ENCODE measurements at regions not wholly inside any gene's neighbourhood (a gene's known extent, or its start where the extent isn't known, plus 50 kb on each side); places are given as distances from the start of the nearest gene placed in this dataset.
A peak's percentile ranks its signal among the peaks of the same experiment; 100 is the strongest.

DNA sequence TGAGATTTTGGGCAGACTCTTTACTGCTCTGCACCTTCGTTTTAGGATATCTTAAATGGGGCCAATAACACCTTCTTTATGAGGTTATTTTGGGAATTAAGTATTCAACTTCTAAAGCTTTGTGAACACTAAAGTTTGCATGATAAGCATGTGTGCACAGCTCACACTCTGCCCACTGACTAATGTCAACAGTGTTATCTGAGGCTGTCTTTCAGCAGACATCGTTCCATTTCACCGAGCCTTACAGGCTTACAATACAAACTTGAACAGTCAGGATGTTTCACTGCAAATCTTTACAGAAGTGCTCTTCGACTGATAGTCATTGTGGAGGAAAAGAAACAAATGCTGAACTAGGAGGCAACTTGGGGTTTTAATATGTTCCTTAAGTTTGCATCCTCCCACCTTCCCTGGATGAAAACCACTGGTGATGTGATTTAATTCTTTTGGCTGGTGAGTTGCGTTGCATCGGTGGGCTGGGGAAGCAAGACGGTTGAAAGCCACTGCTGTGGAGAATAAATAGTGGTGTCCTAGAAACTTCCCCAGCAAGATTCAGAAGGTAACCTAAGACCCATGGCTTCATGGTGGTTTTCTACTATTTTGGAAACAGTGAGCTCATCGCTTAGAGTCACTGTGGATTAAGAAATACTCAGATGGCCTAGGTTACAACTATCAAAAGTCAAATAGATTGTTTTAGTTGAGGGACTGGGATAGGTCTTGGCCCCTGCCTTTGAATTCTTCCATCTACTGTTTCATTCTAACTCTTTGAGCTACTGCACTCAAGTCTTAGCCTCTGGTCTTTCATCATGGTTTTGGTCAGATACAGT, 167.2 kb upstream of the MAP3K7 start:
- Mint-ChIP-seq H3K4me3 (no peak overlapping the region), H3K9me3 (no peaks in the 10 kb centered on the region), H3K27me3 (ENCODE audit: low read depth) (peaks cover 4% of the 10 kb centered on the region), H3K4me1 (peaks cover 27% of the 10 kb centered on the region), H3K27ac (peak overlapping the region; percentile 54 to 90 (median 86)), H3K36me3 (ENCODE audit: low read depth) (no peaks in the 10 kb centered on the region)
- no peak for TF ChIP-seq CTCF (IDR thresholded peaks at IDR 0.05; ENCODE audit: unreplicated experiment in 3 of 3)

DNA sequence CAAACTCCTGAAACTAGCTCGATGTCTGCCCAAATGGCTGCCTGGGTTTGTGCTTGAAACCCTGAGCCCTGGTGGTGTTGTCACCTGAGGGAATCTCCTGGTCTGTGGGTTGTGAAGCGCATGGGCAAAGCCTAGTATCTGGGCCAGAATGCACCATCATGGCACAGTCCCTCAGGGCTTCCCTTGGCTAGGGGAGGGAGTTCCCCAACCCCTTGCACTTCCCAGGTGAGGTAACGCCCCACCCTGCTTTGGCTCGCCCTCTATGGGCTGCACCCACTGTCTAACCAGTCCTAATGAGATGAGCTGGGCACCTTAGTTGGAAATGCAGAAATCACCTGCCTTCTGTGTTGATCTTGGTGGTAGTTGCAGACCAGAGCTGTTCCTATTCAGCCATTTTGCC, 152.9 kb upstream of the MAP3K7 start:
- H3K4me1 Mint-ChIP-seq = no peaks in the 10 kb centered on the region
- no peak for TF ChIP-seq CTCF (IDR thresholded peaks at IDR 0.05; ENCODE audit: unreplicated experiment in 3 of 3)
- no peak overlapping the region for H3K27ac Mint-ChIP-seq
- peaks cover under 1% of the 10 kb centered on the region for H3K36me3 Mint-ChIP-seq (ENCODE audit: low read depth)
- H3K4me3 Mint-ChIP-seq = no peak overlapping the region
- H3K9me3 Mint-ChIP-seq = peaks cover 33% of the 10 kb centered on the region
- no peaks in the 10 kb centered on the region for H3K27me3 Mint-ChIP-seq (ENCODE audit: low read depth)

DNA sequence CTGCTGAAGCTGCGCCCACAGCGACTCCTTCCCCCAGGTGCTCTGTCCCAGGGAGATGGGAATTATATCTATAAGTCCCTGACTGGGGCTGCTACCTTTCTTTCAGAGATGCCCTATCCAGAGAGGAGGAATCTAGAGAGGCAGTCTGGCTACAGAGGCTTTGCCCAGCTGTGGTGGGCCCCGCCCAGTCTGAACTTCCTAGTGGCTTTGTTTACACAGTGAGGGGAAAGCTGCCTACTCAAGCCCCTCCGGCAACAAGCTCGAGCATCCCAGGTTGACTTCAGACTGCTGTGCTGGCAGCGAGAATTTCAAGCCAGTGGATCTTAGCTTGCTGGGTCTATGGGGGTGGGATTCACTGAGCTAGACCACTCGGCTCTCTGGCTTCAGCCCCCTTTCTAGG, 152.5 kb upstream of the MAP3K7 start:
- no peak overlapping the region for H3K27ac Mint-ChIP-seq
- no peaks in the 10 kb centered on the region for H3K4me1 Mint-ChIP-seq
- H3K4me3 Mint-ChIP-seq = no peak overlapping the region
- no peaks in the 10 kb centered on the region for H3K27me3 Mint-ChIP-seq (ENCODE audit: low read depth)
- peaks cover 37% of the 10 kb centered on the region for H3K9me3 Mint-ChIP-seq
- peaks cover 5% of the 10 kb centered on the region for H3K36me3 Mint-ChIP-seq (ENCODE audit: low read depth)
- no peak for TF ChIP-seq CTCF (IDR thresholded peaks at IDR 0.05; ENCODE audit: unreplicated experiment in 3 of 3)

GRCh38 chr6:90730151-90730673, 143.3 kb upstream of the MAP3K7 start:
- peaks cover 7% of the 10 kb centered on the region for H3K9me3 Mint-ChIP-seq
- no peak overlapping the region for H3K27ac Mint-ChIP-seq
- H3K4me3 Mint-ChIP-seq = no peak overlapping the region
- no peak for TF ChIP-seq CTCF (IDR thresholded peaks at IDR 0.05; ENCODE audit: unreplicated experiment in 3 of 3)
- peaks cover 14% of the 10 kb centered on the region for H3K4me1 Mint-ChIP-seq
- peaks cover 7% of the 10 kb centered on the region for H3K36me3 Mint-ChIP-seq (ENCODE audit: low read depth)
- no peaks in the 10 kb centered on the region for H3K27me3 Mint-ChIP-seq (ENCODE audit: low read depth)

DNA sequence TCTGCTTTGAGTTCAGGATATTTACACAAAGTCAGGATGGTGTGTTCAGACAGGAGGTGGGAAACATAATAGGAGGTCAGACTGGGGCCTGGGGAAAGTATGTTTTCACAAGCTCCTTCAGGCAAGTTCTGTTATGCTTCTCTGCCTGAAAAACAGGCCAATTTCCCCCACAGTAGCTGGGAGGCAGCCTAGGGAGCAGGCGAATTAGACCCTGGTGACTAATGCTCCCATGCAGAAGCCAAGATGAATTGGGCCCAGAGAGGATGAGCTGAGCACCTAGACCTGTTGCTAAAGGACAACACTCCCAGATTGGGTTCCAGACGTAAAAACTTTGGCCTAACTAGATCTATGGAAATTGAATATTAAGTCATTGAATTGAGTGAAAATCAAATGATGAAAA, 142.2 kb upstream of the MAP3K7 start:
- peaks cover 18% of the 10 kb centered on the region for H3K4me1 Mint-ChIP-seq
- no peaks in the 10 kb centered on the region for H3K9me3 Mint-ChIP-seq

More for the DNA sequence above, 142.2 kb upstream of the MAP3K7 start:
- Mint-ChIP-seq H3K27ac (no peak overlapping the region), H3K36me3 (ENCODE audit: low read depth) (no peaks in the 10 kb centered on the region), H3K4me3 (no peak overlapping the region), H3K27me3 (ENCODE audit: low read depth) (no peaks in the 10 kb centered on the region)
- TF ChIP-seq CTCF (IDR thresholded peaks at IDR 0.05; ENCODE audit: unreplicated experiment in 3 of 3) = no peak

Data from nephron (organoid).